ENCODE measurements at regions not wholly inside any gene's neighbourhood (a gene's known extent, or its start where the extent isn't known, plus 50 kb on each side); places are given as distances from the start of the nearest gene placed in this dataset.

- no peak for TF ChIP-seq POU2F2 (IDR thresholded peaks at IDR 0.05; ENCODE audit: low read depth, low read length)
- TF ChIP-seq PAX5 (IDR thresholded peaks at IDR 0.05; ENCODE audit: insufficient read depth, low read length, severe bottlenecking): no peak
- no peak for TF ChIP-seq POLR2A (IDR thresholded peaks at IDR 0.05; ENCODE audit: low read depth, low read length)
- no peak for TF ChIP-seq POLR2AphosphoS5 (IDR thresholded peaks at IDR 0.05; ENCODE audit: low read depth, low read length)
These were observed 229.0 kb upstream of the HS6ST1 start for GRCh38 chr2:128547667-128548066.
